ENCODE measurements at regions not wholly inside any gene's neighbourhood (a gene's known extent, or its start where the extent isn't known, plus 50 kb on each side); places are given as distances from the start of the nearest gene placed in this dataset.

- no peak for TF ChIP-seq EZH2 (IDR thresholded peaks at IDR 0.05; ENCODE audit: borderline replicate concordance, insufficient read depth, low read depth, low read length, poor library complexity, severe bottlenecking)
- TF ChIP-seq, protein P1, sequence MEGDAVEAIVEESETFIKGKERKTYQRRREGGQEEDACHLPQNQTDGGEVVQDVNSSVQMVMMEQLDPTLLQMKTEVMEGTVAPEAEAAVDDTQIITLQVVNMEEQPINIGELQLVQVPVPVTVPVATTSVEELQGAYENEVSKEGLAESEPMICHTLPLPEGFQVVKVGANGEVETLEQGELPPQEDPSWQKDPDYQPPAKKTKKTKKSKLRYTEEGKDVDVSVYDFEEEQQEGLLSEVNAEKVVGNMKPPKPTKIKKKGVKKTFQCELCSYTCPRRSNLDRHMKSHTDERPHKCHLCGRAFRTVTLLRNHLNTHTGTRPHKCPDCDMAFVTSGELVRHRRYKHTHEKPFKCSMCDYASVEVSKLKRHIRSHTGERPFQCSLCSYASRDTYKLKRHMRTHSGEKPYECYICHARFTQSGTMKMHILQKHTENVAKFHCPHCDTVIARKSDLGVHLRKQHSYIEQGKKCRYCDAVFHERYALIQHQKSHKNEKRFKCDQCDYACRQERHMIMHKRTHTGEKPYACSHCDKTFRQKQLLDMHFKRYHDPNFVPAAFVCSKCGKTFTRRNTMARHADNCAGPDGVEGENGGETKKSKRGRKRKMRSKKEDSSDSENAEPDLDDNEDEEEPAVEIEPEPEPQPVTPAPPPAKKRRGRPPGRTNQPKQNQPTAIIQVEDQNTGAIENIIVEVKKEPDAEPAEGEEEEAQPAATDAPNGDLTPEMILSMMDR (IDR thresholded peaks at IDR 0.05) = no peak
- POLR2A ChIA-PET = no interaction called here
- no peaks in the 10 kb centered on the region for H3K27me3 Mint-ChIP-seq
- H3K9ac ChIP-seq (ENCODE audit: low read length) = no peak overlapping the region
- no peaks in the 10 kb centered on the region for H4K20me1 ChIP-seq (ENCODE audit: control insufficient read depth, insufficient read depth, low read length, poor library complexity, severe bottlenecking)
- no peaks in the 10 kb centered on the region for H3K36me3 ChIP-seq (replicated peaks in 1 of 2; ENCODE audit: control extremely low read depth in 1 of 2, control insufficient read depth in 1 of 2, extremely low read depth in 1 of 2, insufficient read depth in 2 of 2, low read length in 1 of 2)
- H3K9me3 ChIP-seq (ENCODE audit: control extremely low read depth in 1 of 3, control insufficient read depth in 2 of 3, insufficient read depth in 1 of 3, low read length in 2 of 3) = no peaks in the 10 kb centered on the region
- H3K4me2 ChIP-seq (replicated peaks; ENCODE audit: low read depth, low read length, poor library complexity, severe bottlenecking) = no peak overlapping the region
- no peaks in the 10 kb centered on the region for H3K79me2 ChIP-seq (ENCODE audit: control insufficient read depth, insufficient read depth, low read length)
- H2AFZ ChIP-seq (ENCODE audit: insufficient read depth, low read depth, low read length, poor library complexity, severe bottlenecking) = no peak overlapping the region
- H3K27ac ChIP-seq (ENCODE audit: low read length in 2 of 2) = no peak overlapping the region
- peaks cover 9% of the 10 kb centered on the region for H3K9me3 Mint-ChIP-seq (ENCODE audit: insufficient read depth)
- H3K27ac Mint-ChIP-seq = no peak overlapping the region
- H3K4me1 Mint-ChIP-seq = no peaks in the 10 kb centered on the region
- intact Hi-C loops (cut with micrococcal nuclease) = no loop called here
- H3K4me3 Mint-ChIP-seq = no peak overlapping the region
- CTCF ChIA-PET = no interaction called here
- H3K4me1 ChIP-seq (ENCODE audit: control insufficient read depth in 2 of 2, insufficient read depth in 2 of 2, low read length in 2 of 2) = no peaks in the 10 kb centered on the region
- no peak overlapping the region for H3K4me3 ChIP-seq (ENCODE audit: control extremely low read depth in 1 of 5, extremely low read depth in 1 of 5, insufficient read depth in 1 of 5, low read depth in 2 of 5, low read length in 4 of 5)
- ATAC-seq (ENCODE audit: low read depth) = no peak
- H3K27me3 ChIP-seq (replicated peaks in 1 of 4; ENCODE audit: control extremely low read depth in 1 of 4, control insufficient read depth in 3 of 4, insufficient read depth in 4 of 4, low read length in 3 of 4) = no peaks in the 10 kb centered on the region
- no CpG with 5 or more reads among the region's 1 CpG for WGBS (ENCODE audit: insufficient coverage)
- no peak for DNase-seq
These were observed 772.2 kb downstream of the TRIB2 start for GRCh38 chr2:13488965-13489364.

DNA sequence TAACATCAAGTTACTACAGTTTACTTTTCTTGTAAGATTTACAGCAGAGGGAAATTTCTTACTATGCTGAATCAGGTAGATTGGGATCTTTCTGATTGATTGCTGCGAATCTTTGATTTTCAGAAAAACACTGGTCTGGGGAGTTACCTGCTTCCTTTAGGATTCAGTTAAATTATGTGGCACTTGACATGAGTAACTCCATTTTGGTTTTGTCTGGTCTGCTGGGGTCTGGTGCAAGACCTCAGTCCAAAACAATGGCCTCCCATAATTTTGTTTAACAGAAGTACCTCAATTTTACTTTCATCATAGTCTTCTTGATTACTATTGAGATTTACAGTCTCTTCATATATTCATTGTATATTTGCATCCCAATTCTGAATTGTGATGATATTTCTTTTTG lies 775.5 kb downstream of the TRIB2 start:
- H3K27ac Mint-ChIP-seq = no peak overlapping the region
- H3K27me3 ChIP-seq (replicated peaks in 1 of 4; ENCODE audit: control extremely low read depth in 1 of 4, control insufficient read depth in 3 of 4, insufficient read depth in 4 of 4, low read length in 3 of 4) = no peaks in the 10 kb centered on the region
- TF ChIP-seq, protein P1 (IDR thresholded peaks at IDR 0.05) = no peak
- TF ChIP-seq EZH2 (IDR thresholded peaks at IDR 0.05; ENCODE audit: borderline replicate concordance, insufficient read depth, low read depth, low read length, poor library complexity, severe bottlenecking) = no peak
- ATAC-seq (ENCODE audit: low read depth) = no peak
- intact Hi-C loops (cut with micrococcal nuclease) = no loop called here
- ChIA-PET POLR2A (no interaction called here), CTCF (no interaction called here)
- peaks cover 6% of the 10 kb centered on the region for H3K9me3 Mint-ChIP-seq (ENCODE audit: insufficient read depth)
- H3K4me1 Mint-ChIP-seq = no peaks in the 10 kb centered on the region
- no peaks in the 10 kb centered on the region for H3K36me3 ChIP-seq (replicated peaks in 1 of 2; ENCODE audit: control extremely low read depth in 1 of 2, control insufficient read depth in 1 of 2, extremely low read depth in 1 of 2, insufficient read depth in 2 of 2, low read length in 1 of 2)
- H3K27me3 Mint-ChIP-seq = no peaks in the 10 kb centered on the region
- no peak overlapping the region for H3K4me3 Mint-ChIP-seq
- no peaks in the 10 kb centered on the region for H3K9me3 ChIP-seq (ENCODE audit: control extremely low read depth in 1 of 3, control insufficient read depth in 2 of 3, insufficient read depth in 1 of 3, low read length in 2 of 3)
- no peak overlapping the region for H2AFZ ChIP-seq (ENCODE audit: insufficient read depth, low read depth, low read length, poor library complexity, severe bottlenecking)
- WGBS (ENCODE audit: insufficient coverage) = no CpG with 5 or more reads among the region's 1 CpG
- DNase-seq = no peak
- no peak overlapping the region for H3K4me2 ChIP-seq (replicated peaks; ENCODE audit: low read depth, low read length, poor library complexity, severe bottlenecking)
- no peaks in the 10 kb centered on the region for H3K79me2 ChIP-seq (ENCODE audit: control insufficient read depth, insufficient read depth, low read length)
- H3K27ac ChIP-seq (ENCODE audit: low read length in 2 of 2) = no peak overlapping the region
- H3K9ac ChIP-seq (ENCODE audit: low read length) = no peak overlapping the region
- H3K4me1 ChIP-seq (ENCODE audit: control insufficient read depth in 2 of 2, insufficient read depth in 2 of 2, low read length in 2 of 2) = no peaks in the 10 kb centered on the region
- H3K4me3 ChIP-seq (ENCODE audit: control extremely low read depth in 1 of 5, extremely low read depth in 1 of 5, insufficient read depth in 1 of 5, low read depth in 2 of 5, low read length in 4 of 5) = no peak overlapping the region
- H4K20me1 ChIP-seq (ENCODE audit: control insufficient read depth, insufficient read depth, low read length, poor library complexity, severe bottlenecking) = no peaks in the 10 kb centered on the region

Data from B cell (primary cell).